OCI-LY1 (cell line): ENCODE measurements at regions not wholly inside any gene's neighbourhood (a gene's known extent, or its start where the extent isn't known, plus 50 kb on each side); places are given as distances from the start of the nearest gene placed in this dataset.

ENCODE experiments used
- CTCF ChIP-seq: fragments of 200-600 bp; sonication (generic), shearing (Covaris generic); IDR thresholded peaks from 2 replicates; pipeline ENCODE4 v1.5.1; 2017; ENCODE audit warnings: mild to moderate bottlenecking, antibody characterized with exemption, low read length, moderate library complexity, mixed read lengths
- EZH2 ChIP-seq: fragments of 200-600 bp; sonication (generic), shearing (Covaris generic); IDR thresholded peaks from 2 replicates; pipeline ENCODE4 v1.8.0; 2017; ENCODE audit warnings: borderline replicate concordance, mixed run types, mild to moderate bottlenecking, antibody characterized with exemption, low read length, moderate library complexity, mixed read lengths

- TF ChIP-seq CTCF, result no peak
- no peak for TF ChIP-seq EZH2
Observed at GRCh38 chr5:61612431-61612830, 280.4 kb downstream of the ZSWIM6 start.
